ENCODE measurements at regions not wholly inside any gene's neighbourhood (a gene's known extent, or its start where the extent isn't known, plus 50 kb on each side); places are given as distances from the start of the nearest gene placed in this dataset.

- TF ChIP-seq ELK1 (CRISPR knock-in tag; IDR thresholded peaks at IDR 0.05) = no peak
- no peak for TF ChIP-seq BCOR (IDR thresholded peaks at IDR 0.05)
- TF ChIP-seq TCF7 (IDR thresholded peaks at IDR 0.05; ENCODE audit: borderline replicate concordance) = no peak
- TF ChIP-seq CEBPG (CRISPR knock-in tag; IDR thresholded peaks at IDR 0.05) = no peak
- TF ChIP-seq CEBPG (tag; conservative IDR thresholded peaks at IDR 0.05 in 1 of 2, IDR thresholded peaks at IDR 0.05 in 1 of 2) = no peak
- TF ChIP-seq RERE (CRISPR knock-in tag; IDR thresholded peaks at IDR 0.05; ENCODE audit: borderline replicate concordance) = no peak
- no peak for TF ChIP-seq FOXJ3 (CRISPR knock-in tag; IDR thresholded peaks at IDR 0.05)
Observed at GRCh38 chr20:63097336-63097831, 90.6 kb upstream of the BHLHE23 start (continued).

Measured in K562 (cell line).